DND-41 (cell line): ENCODE measurements at regions not wholly inside any gene's neighbourhood (a gene's known extent, or its start where the extent isn't known, plus 50 kb on each side); places are given as distances from the start of the nearest gene placed in this dataset.

Source experiments
- ATAC-seq: fragments of 200-7000 bp; cut with Tn5 transposase; 3 replicates; pipeline ENCODE4 v1.9.1; 2021; ENCODE audit warnings: low read depth; ENCODE audit not compliant: insufficient read depth
- DNase-seq: peaks from one replicate; pipeline ENCODE4 v3.0.0-alpha.2; 2020
- H2AFZ ChIP-seq: 2 replicates; pipeline ENCODE4 v1.6.0; 2012; ENCODE audit warnings: low read depth, low read length
- H3K27ac ChIP-seq: 2 replicates; pipeline ENCODE4 v1.5.1; 2012; ENCODE audit warnings: low read length, inconsistent platforms
- H3K27me3 ChIP-seq: fragments of 200-600 bp; sonication (generic); 2 replicates; pipeline ENCODE4 v1.6.0; 2012; ENCODE audit warnings: low read length, mild to moderate bottlenecking, inconsistent platforms; ENCODE audit not compliant: insufficient read depth, poor library complexity
- H3K36me3 ChIP-seq: 2 replicates; pipeline ENCODE4 v1.5.1; 2012; ENCODE audit warnings: low read length, inconsistent platforms; ENCODE audit not compliant: insufficient read depth
- H3K4me1 ChIP-seq: 2 replicates; pipeline ENCODE4 v1.5.1; 2012; ENCODE audit warnings: mild to moderate bottlenecking, low read length; ENCODE audit not compliant: insufficient read depth
- H3K4me2 ChIP-seq: 2 replicates; pipeline ENCODE4 v1.6.0; 2012; ENCODE audit warnings: mild to moderate bottlenecking, moderate library complexity, low read length, inconsistent platforms; ENCODE audit not compliant: insufficient read depth
- H3K4me3 ChIP-seq, 2 experiments: fragments of 200-600 bp in 1 of 2; shearing (Covaris generic) in 1 of 2; 2 replicates each; pipeline ENCODE4 v1.5.1; 2012 to 2016; ENCODE audit warnings: inconsistent platforms in 2 of 2, low read length in 2 of 2, mild to moderate bottlenecking in 2 of 2, low read depth in 1 of 2, moderate library complexity in 1 of 2
- H3K79me2 ChIP-seq: 2 replicates; pipeline ENCODE4 v1.6.0; 2012; ENCODE audit warnings: low read length, inconsistent platforms; ENCODE audit not compliant: insufficient read depth
- H3K9ac ChIP-seq: 2 replicates; pipeline ENCODE4 v1.6.0; 2012; ENCODE audit warnings: low read depth, mild to moderate bottlenecking, inconsistent platforms, low read length, moderate library complexity
- H3K9me3 ChIP-seq: 2 replicates; pipeline ENCODE4 v1.5.1; 2012; ENCODE audit warnings: low read length, moderate library complexity, mild to moderate bottlenecking, inconsistent platforms; ENCODE audit not compliant: insufficient read depth, severe bottlenecking
- H4K20me1 ChIP-seq: 2 replicates; pipeline ENCODE4 v1.6.0; 2012; ENCODE audit warnings: low read length; ENCODE audit not compliant: insufficient read depth
- CTCF ChIP-seq: IDR thresholded peaks from 2 replicates; pipeline ENCODE4 v1.5.1; 2012; ENCODE audit warnings: borderline replicate concordance, low read length, moderate library complexity, mild to moderate bottlenecking; ENCODE audit not compliant: poor library complexity, severe bottlenecking; ENCODE audit errors: extremely low read depth
- EZH2 ChIP-seq: IDR thresholded peaks from 3 replicates; pipeline ENCODE4 v1.6.1; 2012; ENCODE audit warnings: borderline replicate concordance, low read depth, mild to moderate bottlenecking, moderate library complexity, low read length, inconsistent platforms; ENCODE audit not compliant: severe bottlenecking

- H3K9me3 ChIP-seq = peaks cover 20% of the 10 kb centered on the region
- no peak for ATAC-seq
- no peaks in the 10 kb centered on the region for H3K4me1 ChIP-seq
- H2AFZ ChIP-seq = no peak overlapping the region
- H4K20me1 ChIP-seq = no peaks in the 10 kb centered on the region
- no peaks in the 10 kb centered on the region for H3K36me3 ChIP-seq
- H3K4me2 ChIP-seq = no peak overlapping the region
- H3K79me2 ChIP-seq = no peaks in the 10 kb centered on the region
- no peak overlapping the region for H3K9ac ChIP-seq
- H3K27me3 ChIP-seq = no peaks in the 10 kb centered on the region
- H3K27ac ChIP-seq = no peak overlapping the region
- DNase-seq = no peak
- TF ChIP-seq EZH2 = no peak
- no peak for TF ChIP-seq CTCF
- H3K4me3 ChIP-seq = no peak overlapping the region
These were observed 202.3 kb downstream of the GXYLT1 start for GRCh38 chr12:41942354-41942753.

DNA sequence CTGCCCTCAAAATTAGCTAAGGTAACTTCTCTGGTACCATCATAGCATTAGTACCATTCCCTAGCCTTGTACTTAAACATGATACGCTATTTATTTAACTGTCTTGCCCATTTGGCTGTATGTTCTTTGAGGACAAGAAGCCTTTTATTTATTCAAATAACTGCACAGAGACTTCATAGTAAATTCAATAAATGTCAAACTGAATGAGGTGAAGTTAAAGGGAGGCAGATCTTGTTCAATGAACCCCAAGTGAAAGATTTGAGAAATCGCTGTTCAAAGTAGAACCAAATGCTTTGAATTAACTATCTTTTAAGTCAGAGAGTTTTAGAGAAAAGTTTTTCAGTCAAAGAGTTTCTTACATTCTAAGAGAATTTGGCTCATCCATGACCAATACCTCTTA lies 203.6 kb downstream of the GXYLT1 start:
- peaks cover 14% of the 10 kb centered on the region for H3K9me3 ChIP-seq
- ATAC-seq (no peak), DNase-seq (no peak)
- H3K27ac ChIP-seq = no peak overlapping the region
- no peak overlapping the region for H3K9ac ChIP-seq
- H3K36me3 ChIP-seq = no peaks in the 10 kb centered on the region
- no peaks in the 10 kb centered on the region for H3K79me2 ChIP-seq
- H2AFZ ChIP-seq = no peak overlapping the region
- H3K27me3 ChIP-seq = no peaks in the 10 kb centered on the region
- no peak overlapping the region for H3K4me3 ChIP-seq
- H3K4me2 ChIP-seq = no peak overlapping the region
- no peaks in the 10 kb centered on the region for H4K20me1 ChIP-seq
- H3K4me1 ChIP-seq = no peaks in the 10 kb centered on the region
- TF ChIP-seq EZH2 = no peak
- TF ChIP-seq CTCF = no peak

GRCh38 chr12:41940571-41940970 lies 204.1 kb downstream of the GXYLT1 start:
- H2AFZ ChIP-seq = no peak overlapping the region
- peaks cover 9% of the 10 kb centered on the region for H3K9me3 ChIP-seq
- no peak overlapping the region for H3K4me3 ChIP-seq
- H3K4me1 ChIP-seq = no peaks in the 10 kb centered on the region
- H3K79me2 ChIP-seq = no peaks in the 10 kb centered on the region
- H3K27me3 ChIP-seq = no peaks in the 10 kb centered on the region
- no peak overlapping the region for H3K27ac ChIP-seq
- H3K9ac ChIP-seq = no peak overlapping the region
- no peak for DNase-seq
- H3K36me3 ChIP-seq = no peaks in the 10 kb centered on the region
- TF ChIP-seq EZH2 (no peak), CTCF (no peak)
- H4K20me1 ChIP-seq = no peaks in the 10 kb centered on the region
- ATAC-seq = no peak
- no peak overlapping the region for H3K4me2 ChIP-seq

DNA sequence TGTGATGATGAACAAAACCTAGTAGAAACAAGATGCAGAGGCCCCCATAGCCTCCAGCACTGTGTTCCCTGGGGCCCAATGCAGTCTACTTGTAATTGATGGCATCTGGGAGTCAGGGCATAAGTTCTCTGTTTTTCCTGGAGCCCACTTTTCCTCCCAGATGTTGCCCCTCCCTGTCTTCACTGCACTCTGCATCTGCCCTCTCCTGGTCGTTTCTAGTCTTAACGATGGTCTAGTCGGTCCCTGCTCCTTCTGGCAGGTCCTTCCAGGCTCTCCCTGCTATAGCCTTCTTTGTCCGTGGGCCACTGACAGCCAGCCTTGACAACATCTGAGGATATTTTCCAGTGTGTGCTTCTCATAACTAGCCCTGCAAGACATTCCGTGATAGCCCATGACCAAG lies 208.3 kb downstream of the GXYLT1 start:
- H3K4me2 ChIP-seq = no peak overlapping the region
- no peaks in the 10 kb centered on the region for H3K4me1 ChIP-seq
- H3K4me3 ChIP-seq = no peak overlapping the region
- H3K27ac ChIP-seq = no peak overlapping the region
- H3K79me2 ChIP-seq = no peaks in the 10 kb centered on the region
- H2AFZ ChIP-seq = no peak overlapping the region
- H3K9me3 ChIP-seq = no peaks in the 10 kb centered on the region
- DNase-seq = no peak
- no peak for ATAC-seq
- no peaks in the 10 kb centered on the region for H3K27me3 ChIP-seq
- no peaks in the 10 kb centered on the region for H3K36me3 ChIP-seq
- TF ChIP-seq EZH2 = no peak
- TF ChIP-seq CTCF = no peak
- H3K9ac ChIP-seq = no peak overlapping the region
- no peaks in the 10 kb centered on the region for H4K20me1 ChIP-seq
